ENCODE measurements at regions not wholly inside any gene's neighbourhood (a gene's known extent, or its start where the extent isn't known, plus 50 kb on each side); places are given as distances from the start of the nearest gene placed in this dataset.

- no peak for DNase-seq (ENCODE audit: insufficient read length, low spot score)
Observed at GRCh38 chr7:109386959-109387358, 817.3 kb downstream of the DNAJB9 start.

DNA sequence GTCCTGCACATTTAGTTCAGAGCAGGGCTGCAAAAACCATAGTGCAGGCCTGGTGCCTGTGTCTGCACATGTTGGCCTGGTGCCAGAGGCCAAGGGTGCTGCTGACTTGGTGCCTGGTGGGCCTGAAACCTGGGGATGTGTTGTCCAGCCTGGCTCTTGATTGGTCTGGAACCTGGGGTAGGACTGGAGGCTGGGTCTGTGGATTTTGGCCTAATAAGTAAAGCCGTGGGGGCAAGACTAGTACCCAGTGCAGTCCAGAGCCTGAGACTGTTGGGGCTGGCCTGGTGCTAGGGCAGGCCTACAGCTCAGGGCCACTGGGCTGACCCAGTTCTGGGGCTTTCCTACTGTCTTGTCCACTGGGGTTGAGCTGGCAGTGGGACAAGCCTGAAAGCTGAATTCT, 817.9 kb downstream of the DNAJB9 start:
- DNase-seq (ENCODE audit: insufficient read length, low spot score) (no peak), FAIRE-seq (no peak)
- no peak for TF ChIP-seq CTCF (IDR thresholded peaks at IDR 0.05; ENCODE audit: insufficient read depth, missing control alignments)

More at GRCh38 chr7:109386959-109387358, 817.3 kb downstream of the DNAJB9 start:
- FAIRE-seq, result no peak
- no peak for TF ChIP-seq CTCF (IDR thresholded peaks at IDR 0.05; ENCODE audit: insufficient read depth, missing control alignments)

GRCh38 chr7:109391240-109391639, 821.6 kb downstream of the DNAJB9 start:
- TF ChIP-seq CTCF (IDR thresholded peaks at IDR 0.05; ENCODE audit: insufficient read depth, missing control alignments), result no peak
- DNase-seq (ENCODE audit: insufficient read length, low spot score) (no peak), FAIRE-seq (no peak)

DNA sequence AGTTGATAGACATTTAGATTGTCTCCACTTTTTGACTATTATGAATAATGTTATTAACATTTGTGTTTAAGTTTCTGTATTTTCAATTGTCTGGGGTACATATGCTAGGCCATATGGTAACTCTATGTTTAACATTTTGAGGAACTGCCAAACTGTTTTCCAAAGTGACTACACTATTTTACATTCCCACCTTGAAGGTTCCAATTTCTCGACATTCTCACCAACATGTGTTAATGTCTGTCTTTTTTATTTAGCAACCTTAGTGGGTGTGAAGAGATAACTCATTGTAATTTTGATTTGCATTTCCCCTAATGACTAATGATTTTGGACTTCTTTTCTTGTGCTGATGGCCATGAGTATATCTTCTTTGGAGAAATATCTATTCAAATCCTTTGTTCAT, 832.4 kb downstream of the DNAJB9 start:
- FAIRE-seq (no peak), DNase-seq (ENCODE audit: insufficient read length, low spot score) (no peak)
- no peak for TF ChIP-seq CTCF (IDR thresholded peaks at IDR 0.05; ENCODE audit: insufficient read depth, missing control alignments)

DNA sequence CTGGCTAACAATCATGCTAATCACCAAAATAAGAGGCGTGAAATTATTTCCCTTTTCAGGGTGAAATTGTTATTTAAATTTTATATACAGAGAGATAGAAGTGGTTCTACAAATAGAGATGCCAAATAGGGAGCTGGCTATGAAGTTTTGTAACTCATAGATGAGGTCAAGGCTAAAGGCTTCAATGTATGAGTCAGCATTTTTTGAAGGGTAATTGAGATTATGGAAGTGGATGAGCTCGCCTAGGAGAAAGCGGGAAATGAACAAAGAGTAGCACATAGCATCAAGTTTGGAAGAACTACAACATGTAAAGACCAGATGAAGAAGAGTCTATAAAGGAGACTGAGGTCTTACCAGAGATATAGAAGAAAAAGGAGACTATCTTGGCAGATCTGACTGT, 838.1 kb downstream of the DNAJB9 start:
- no peak for TF ChIP-seq CTCF (IDR thresholded peaks at IDR 0.05; ENCODE audit: insufficient read depth, missing control alignments)
- DNase-seq (ENCODE audit: insufficient read length, low spot score), result no peak
- FAIRE-seq, result no peak

GRCh38 chr7:109437957-109438356, 868.3 kb downstream of the DNAJB9 start:
- TF ChIP-seq CTCF (IDR thresholded peaks at IDR 0.05; ENCODE audit: insufficient read depth, missing control alignments), result no peak
- FAIRE-seq (no peak), DNase-seq (ENCODE audit: insufficient read length, low spot score) (no peak)

- DNase-seq (ENCODE audit: insufficient read length, low spot score) (no peak), FAIRE-seq (no peak)
- no peak for TF ChIP-seq CTCF (IDR thresholded peaks at IDR 0.05; ENCODE audit: insufficient read depth, missing control alignments)
Observed at GRCh38 chr7:109449760-109450159, 880.1 kb downstream of the DNAJB9 start.
